TTC549 (cell line): ENCODE measurements at regions not wholly inside any gene's neighbourhood (a gene's known extent, or its start where the extent isn't known, plus 50 kb on each side); places are given as distances from the start of the nearest gene placed in this dataset.

Experiments used
- FAIRE-seq: peaks from 2 replicates; lab custom pipeline; 2012; peaks lifted over from hg19 to GRCh38; lab: Jason Lieb, UNC

DNA sequence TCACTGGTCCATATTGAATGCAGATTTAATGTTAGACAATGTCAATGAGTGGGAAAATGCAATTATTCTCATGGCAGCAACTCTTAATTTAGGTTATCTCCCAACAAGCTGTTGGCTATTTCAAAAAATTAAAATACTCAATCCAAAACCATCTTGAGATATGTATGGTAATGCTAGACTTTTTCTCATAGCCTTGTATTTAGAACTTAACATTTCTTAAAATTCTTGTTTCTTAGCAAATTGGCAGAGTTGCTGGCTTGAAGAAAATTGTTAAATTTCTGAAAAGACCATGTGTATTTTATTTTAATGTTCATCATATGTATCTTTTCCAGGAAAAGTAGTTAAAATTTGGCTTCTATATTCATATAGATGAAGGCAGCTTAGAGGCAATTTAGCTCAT lies 1355.1 kb downstream of the PCDH9 start:
- FAIRE-seq = no peak

GRCh38 chr13:65872448-65872847 lies 1357.7 kb downstream of the PCDH9 start:
- no peak for FAIRE-seq

DNA sequence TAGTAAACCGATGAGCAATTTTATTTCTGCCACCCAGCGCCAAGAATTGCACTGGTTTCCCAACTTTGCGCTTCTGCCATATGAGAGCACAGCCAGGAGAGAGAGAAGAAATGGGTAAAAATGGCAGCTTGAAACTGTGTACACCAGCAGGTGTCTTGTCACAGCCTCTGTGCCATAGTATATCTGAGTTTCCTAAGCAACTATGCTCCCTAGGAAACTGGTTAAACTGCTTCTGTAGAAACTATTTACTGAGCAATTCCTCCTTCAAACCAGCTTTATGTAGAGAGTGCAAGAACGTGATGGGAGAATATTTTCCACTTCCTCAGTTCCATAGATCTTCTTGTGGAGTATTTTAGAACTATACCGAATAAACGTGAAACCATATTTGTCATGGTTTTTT lies 1361.3 kb downstream of the PCDH9 start:
- no peak for FAIRE-seq

DNA sequence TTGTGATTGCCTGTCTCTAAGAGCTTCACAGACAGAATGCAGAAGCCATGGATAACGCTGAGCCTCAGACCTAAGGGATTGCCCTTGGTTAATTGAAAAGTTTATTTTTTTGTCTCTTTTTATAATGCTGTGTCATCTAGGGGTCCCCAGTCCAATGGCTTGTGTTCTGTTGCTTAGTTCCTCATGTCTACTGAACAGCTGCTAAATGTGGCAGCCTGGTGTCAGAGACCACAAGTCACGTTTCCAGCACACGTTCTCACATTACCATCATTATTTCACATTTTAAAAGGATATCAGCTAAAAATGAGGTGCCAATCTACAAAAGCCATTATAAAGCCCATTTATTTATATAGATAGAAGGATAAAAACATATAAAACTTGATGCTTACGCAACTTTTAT lies 1362.0 kb downstream of the PCDH9 start:
- no peak for FAIRE-seq

GRCh38 chr13:65866138-65866537 lies 1364.0 kb downstream of the PCDH9 start:
- no peak for FAIRE-seq

- FAIRE-seq = no peak
Measured at GRCh38 chr13:65865206-65865605, 1364.9 kb downstream of the PCDH9 start.

DNA sequence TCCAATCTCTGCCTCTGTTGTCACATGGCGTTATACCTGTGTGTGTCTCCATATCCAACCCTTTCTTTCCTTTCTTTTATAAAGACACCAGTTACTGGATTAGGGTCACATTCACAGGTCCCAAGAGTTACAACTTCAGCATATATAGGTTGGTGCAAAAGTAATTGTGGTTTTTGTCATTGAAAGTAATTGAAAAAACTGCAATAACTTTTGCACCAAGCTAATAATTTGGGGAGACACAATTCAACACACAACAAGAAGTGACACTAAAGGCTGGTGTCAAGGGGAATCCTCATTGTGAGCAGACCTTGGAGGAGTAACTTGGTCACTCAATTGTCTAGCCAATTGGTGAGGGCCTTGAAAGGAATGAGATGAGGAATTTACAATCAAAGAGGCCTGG lies 1366.1 kb downstream of the PCDH9 start:
- FAIRE-seq = no peak

DNA sequence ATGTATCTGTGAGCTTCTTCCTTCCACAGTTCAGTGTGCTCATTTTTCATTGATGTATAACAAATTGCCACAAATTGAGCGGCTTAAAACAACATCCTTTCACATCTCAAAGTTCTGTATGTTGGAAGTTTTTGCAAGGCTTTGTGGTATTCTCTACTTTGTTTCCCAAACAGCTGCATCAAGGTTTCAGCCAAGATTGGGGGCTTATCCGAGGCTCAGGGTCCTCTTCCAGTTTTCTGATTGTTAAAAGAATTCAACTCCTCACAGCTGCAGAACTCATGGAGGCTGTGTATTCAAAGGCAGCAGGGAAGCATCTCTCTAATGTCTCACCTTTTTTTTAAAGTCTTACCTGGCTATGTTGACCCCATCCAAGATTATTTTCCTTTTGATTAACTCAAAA lies 1369.8 kb downstream of the PCDH9 start:
- no peak for FAIRE-seq

GRCh38 chr13:65857942-65858565 lies 1372.1 kb downstream of the PCDH9 start:
- FAIRE-seq = no peak

DNA sequence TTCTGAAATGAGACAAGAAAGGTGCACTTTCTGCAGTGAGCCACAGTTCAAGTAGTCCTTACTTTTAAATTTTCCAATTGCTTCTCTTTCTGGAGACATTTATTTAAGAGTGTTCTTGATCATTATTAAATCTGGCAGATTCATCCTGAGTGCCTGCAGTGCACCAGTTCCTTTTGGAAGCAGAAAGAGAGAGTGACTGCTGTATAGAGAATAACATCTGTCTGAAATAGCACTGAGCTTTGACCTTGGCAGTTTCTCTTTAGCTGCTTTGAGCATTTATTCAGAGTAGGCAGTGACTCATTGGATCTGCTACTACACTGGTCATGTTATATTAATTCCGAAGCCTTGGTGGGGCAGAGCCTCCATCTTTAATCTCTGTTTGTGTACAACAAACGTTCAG lies 1373.7 kb downstream of the PCDH9 start:
- FAIRE-seq = no peak

DNA sequence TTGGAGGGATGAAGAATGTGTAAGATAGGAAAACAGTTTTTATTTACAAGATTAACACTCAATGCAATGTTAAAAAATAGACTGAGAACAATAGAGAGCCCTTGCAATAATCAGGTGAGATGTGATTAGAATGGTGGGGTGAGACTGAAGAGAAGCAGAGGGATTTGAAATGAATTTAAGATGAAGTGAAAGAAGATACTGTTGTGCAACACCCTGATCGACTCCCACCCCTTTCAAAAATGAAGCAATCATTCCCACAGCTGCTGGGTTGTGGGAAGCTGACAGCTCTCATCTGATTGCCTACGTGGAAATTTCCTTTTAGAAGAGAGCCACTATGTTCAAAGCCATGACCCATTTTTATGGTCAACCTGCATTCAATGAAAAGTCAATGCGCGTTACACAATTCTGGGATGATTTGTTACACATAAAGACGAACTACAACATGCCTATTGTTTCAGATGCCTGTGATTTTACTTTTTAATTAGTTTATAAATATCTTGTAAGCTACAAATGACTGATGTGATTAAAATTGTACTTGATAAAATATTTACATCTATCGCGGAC lies 1374.8 kb downstream of the PCDH9 start:
- FAIRE-seq = no peak

DNA sequence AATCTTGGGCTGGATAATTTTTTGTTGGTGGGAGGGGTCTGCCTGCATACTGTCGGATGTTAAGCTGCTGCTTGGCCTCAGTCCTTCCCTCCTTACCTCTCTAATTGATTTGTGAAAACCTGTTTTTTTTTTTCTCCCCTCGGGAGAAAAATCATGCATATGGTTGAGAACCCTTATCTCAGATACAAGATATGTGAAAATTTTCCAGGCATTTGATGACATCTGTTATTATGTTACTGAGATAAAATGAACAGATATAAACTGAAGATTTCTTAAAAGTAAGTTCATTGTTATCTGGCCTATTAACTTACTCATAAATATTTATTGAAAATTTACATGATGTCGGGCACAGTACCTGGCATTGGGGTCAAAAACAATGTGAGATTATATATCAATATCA lies 1375.7 kb downstream of the PCDH9 start:
- no peak for FAIRE-seq

DNA sequence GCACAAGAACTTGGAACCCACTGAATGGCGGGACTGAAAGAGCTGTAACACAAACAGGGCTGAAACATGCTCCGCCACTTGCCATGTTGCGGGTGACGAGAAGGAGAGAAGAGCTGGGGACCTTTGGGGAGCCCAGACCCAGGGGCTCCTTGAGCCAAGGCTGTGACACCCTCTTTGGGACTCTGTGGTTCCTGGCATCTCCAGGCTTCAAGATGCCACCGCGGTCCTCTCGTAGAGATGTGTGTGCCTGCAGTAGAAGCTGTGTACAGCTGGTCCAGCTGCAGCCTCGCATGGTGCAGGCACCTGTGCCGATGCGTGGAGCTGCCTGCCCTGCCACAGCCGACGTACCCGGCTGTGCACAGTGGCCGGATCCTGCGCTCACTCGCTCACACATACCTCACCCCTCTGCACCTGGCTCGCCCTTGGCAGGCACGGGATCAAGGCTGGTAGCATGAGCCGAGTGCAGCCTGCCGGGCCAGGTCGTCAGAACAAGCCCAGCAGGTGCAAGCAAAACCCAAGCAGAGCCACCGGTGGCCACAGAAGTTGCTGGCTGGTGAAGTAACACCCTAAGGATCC lies 1385.8 kb downstream of the PCDH9 start:
- FAIRE-seq = no peak

DNA sequence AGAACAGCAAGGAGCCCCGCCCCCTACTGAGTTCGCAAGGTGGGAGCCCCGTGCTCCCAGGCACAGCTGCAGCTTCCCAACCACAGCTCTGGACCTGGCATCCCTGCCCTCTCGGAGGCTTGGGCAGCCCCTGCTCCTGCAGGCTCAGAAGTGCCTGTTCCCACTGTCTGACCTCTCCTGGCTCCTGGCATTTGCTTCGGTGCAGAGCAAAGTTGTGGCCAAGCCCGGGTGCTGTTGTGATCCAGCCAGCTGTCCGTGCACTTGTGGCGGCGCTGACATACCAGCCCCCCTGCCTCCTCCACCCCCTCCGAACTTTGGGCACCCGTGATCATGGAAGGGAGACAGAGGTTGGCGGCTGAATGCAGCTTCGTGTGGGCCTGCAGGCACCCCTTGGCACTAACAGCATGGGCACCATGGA lies 1386.8 kb downstream of the PCDH9 start:
- no peak for FAIRE-seq

DNA sequence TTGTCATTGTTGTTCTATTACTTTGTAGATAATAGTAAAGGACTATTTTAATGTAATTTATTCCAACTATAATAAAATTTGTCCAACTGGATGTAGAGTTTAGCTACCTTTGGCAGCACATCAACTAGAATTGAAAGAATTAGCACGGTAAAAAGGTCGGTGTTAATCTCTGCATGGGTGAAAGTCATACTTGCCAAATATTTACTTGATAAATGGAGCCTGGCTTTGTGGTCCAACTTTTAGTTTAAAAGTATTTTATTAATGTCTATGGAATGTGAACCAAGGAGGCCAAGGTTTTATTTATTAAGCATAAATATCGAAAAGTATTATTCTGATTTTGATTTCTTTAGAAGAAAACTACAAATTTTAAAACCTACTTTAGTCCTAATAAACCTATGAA lies 1389.0 kb downstream of the PCDH9 start:
- FAIRE-seq = no peak

DNA sequence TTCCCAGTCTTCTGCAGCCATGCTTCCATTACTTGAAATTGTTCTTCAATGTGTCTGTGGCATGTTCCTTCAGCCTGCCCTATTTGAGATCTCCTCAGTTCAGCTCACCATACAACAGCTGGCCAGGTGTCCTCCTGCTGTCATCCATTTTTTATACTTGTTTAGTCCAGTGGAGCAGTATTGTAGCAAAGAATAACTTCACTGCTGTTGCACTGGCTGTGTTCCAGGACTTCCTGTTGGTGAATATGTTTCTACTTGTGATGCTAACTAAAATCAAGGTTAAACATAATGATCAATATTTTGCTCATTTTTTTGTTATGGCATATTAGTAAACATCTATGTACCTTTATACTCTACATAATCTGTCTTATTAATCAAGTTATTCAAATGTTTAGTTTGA lies 1394.1 kb downstream of the PCDH9 start:
- FAIRE-seq = no peak

- FAIRE-seq = no peak
Measured at GRCh38 chr13:65834897-65835296, 1395.2 kb downstream of the PCDH9 start.

GRCh38 chr13:65830411-65831205 lies 1399.5 kb downstream of the PCDH9 start:
- no peak for FAIRE-seq

DNA sequence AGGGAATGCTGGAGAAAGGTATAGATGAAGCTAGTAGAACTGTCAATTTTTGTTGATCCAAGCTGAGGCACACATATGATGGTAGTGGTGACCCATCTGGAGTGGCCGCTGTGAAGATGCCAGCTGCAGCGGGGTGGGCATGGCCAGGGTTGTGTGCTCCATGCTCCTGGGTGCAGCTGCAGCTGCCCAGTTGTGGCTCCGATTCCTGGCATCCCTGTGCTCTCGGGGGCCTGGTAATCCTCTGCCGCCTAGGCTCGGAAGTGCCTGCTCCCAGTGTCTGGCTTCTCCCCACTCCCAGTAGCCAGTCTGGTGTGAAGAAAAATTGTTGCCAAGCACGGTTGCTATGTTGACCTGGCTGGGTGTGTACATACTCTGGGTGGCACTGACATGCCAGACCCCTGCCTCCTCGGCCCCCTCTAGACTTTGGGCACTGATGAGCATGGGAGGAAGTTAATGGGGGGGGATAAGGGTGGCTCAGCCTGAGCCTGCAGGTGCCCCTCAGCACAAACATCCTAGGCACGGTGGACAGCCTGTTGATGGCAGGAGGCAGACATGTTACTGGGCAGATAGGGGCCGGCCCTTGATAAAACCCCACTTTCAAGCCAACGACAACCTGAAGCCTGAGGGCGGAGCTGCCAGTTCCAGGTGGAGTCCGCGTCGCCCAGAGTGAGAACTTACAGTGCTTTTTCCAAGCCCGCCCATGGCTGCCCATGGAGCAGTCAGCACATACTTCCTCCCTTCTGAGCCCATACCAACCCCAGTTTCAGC lies 1400.7 kb downstream of the PCDH9 start:
- FAIRE-seq = no peak

DNA sequence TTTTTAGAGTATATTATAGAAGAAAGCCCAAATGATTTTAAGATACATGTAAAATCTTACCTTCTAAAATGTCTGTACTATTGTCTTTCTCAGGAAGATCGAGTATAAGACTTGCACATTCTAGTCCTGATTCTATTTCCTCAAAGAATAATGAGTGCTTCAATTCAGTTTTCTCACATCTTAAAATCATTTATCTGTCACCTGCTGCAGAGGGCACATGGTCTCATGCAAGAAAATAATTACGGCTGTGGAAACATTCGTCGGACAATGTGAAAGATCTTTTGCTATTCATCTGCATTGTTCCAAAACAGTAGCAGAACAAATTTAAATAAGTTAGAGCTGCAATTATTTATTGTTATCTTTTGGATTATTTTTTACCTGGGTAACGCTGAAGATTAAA lies 1403.5 kb downstream of the PCDH9 start:
- FAIRE-seq = no peak

DNA sequence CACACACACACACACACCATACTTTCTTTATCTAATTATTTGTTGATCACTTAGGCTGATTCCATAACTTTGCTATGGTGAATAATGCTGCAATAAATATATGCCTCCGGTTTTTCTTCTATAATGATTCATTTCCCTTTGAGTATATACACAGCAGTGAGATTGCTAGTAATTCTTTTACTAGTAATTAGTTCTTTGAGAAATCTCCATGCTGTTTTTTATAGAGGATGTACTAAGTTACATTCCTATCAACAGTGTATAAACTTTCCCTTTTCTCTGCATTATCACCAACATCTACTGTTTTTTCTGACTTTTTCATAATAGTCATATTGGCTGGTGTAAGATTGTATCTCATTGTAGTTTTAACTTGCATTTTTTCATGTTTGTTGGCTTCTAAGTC lies 1405.1 kb downstream of the PCDH9 start:
- FAIRE-seq = no peak

DNA sequence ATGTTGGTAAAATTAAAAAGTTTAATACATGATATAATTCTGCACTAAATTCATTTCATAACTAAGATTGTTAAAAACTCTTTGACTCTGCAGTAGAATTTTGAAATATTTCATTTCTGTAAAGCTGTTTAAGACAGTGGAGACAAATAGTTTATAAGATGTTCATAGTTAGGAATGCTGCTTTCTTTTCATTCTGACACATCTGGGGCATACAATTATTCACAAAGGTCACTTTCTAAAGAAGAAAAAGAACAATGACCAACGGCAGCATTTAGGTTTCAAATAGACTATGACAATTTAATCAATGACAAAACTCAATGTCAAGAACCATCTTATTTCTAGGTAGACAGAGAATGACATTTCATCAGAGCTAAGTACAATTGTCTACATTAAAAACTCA lies 1422.1 kb downstream of the PCDH9 start:
- no peak for FAIRE-seq
